HG03064 (cell line): ENCODE measurements at regions not wholly inside any gene's neighbourhood (a gene's known extent, or its start where the extent isn't known, plus 50 kb on each side); places are given as distances from the start of the nearest gene placed in this dataset.
"Not testable (repeated sequence)": the region's sequence is repeated elsewhere in the genome, so short reads cannot be mapped to it uniquely, and the experiment has no call there.

Experiments used
- ATAC-seq: cut with Tn5 transposase; IDR thresholded peaks from one replicate; pipeline ENCODE4 v1.9.1; 2021; ENCODE audit warnings: low read depth; ENCODE audit not compliant: unreplicated experiment

DNA sequence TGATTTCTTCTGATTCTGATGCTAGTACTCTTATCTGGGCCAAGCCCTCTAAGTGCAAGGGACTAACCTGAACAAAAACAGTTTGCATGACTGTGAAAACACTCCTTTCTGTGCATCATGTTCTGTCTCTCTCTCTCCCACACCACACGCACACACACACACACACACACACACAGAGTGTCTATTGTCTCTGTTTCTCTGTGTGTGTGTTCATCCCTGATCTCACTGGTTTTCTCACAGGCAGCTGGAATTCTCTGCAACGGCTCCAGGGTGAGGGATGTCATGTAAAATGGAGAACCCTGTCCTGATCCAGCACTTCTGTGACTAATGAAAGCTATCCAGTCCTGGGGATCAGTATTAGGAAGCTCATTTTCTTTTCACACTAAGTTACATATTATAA is 453.1 kb upstream of the RGMB start:
- no peak for ATAC-seq

DNA sequence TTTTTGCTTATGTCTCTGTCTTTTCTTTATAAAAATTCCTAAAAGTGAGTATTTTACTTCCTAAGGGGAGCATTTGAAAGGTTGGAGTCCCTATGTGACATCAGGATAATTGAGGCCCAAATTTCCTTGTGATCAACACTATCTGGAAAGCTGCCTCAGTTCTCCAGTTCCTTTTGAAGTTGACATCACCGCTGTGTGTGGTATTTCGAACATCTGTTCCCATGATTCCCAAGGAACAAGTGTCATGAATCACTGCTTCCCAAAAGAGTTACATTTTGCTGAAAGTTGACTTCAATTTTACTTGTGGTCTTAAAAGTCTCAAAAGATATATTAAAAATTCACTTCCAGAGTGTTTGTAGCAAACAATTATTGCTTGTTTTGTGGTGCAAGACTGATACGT is 452.1 kb upstream of the RGMB start:
- no peak for ATAC-seq

DNA sequence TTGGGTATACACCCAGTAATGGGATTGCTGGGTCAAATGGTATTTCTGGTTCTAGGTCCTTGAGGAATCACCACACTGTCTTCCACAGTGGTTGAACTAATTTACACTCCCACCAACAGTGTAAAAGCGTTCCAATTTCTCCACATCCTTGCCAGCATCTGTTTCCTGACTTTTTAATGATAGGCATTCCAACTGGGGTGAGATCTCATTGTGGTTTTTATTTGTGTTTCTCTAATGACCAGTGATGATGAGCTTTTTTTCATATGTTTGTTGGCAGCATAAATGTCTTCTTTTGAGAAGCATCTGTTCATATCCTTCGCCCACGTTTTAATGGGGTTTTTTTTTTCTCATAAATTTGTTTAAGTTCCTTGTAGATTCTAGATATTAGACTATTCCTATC is 448.3 kb upstream of the RGMB start:
- ATAC-seq: not testable (repeated sequence)

DNA sequence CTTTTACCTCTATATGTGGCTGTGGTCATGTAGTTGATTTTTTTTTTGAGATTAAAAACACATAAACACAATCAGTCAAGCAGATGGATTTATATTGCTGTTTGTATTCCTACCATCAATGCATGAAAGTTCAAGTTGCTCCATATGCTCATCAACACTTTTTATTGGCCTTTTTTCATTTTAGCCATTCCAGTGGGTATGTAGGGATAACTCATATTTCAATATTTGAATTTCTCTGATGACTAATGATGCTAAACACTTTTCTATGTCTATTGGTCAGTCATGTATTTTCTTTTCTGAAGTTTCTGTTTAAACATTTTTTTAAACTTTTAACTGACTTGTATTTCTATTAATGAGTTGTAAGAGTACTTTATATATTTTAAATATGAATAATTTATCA is 445.4 kb upstream of the RGMB start:
- ATAC-seq: no peak

DNA sequence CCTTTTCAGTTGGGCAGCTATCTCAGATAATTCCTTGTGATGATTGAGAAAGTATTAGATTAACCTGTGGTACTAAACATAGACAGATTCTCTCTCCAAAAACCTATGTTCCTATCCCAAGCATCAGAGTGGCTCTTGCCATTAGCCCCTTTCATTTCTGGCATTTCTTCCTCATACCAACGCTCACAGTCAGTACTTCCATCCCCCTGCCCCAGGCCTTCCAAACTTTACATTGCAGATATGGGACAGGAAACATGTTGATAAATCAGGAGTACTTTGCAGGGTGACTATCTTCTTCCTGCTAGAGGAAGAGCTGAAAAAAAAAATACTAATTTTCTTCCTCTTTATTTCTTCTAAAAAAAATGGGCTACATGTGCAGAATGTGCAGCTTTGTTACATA is 442.6 kb upstream of the RGMB start:
- ATAC-seq: no peak

DNA sequence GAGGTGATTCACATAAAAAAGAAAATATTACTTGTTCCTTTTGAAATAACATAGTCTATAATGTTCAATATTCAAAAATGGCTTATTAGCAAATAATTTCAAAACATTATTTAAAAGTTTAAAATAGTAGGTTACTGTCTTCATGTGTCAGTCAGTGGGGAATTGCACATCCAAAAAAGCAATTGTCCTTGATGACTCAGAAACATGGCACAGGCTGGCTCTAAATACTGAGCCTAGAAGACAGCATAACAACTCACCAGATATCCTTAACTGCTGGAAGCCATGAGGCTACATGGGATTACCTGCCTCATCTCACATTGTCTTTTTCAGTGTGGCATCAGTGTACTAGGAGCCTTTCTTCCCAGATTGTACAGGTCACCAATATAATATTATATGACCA is 439.5 kb upstream of the RGMB start:
- no peak for ATAC-seq

DNA sequence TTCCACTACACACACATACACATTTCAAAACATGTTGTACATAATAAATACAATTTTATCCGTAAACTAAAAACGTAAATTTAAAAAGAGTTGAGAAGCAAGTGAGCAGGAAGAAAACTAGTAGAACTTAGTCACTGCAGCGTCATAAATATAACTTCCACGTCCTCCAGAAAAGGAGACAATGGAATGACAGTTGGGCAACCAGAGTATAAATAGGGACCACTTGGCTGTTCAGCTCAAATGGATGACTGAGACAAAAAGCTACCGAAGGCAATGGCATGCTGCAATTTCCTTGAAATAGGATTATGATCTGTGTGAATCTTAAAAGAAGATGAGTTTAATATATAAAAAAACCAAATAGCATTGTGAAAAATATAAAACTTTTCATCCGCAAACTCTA is 438.5 kb upstream of the RGMB start:
- ATAC-seq: no peak

DNA sequence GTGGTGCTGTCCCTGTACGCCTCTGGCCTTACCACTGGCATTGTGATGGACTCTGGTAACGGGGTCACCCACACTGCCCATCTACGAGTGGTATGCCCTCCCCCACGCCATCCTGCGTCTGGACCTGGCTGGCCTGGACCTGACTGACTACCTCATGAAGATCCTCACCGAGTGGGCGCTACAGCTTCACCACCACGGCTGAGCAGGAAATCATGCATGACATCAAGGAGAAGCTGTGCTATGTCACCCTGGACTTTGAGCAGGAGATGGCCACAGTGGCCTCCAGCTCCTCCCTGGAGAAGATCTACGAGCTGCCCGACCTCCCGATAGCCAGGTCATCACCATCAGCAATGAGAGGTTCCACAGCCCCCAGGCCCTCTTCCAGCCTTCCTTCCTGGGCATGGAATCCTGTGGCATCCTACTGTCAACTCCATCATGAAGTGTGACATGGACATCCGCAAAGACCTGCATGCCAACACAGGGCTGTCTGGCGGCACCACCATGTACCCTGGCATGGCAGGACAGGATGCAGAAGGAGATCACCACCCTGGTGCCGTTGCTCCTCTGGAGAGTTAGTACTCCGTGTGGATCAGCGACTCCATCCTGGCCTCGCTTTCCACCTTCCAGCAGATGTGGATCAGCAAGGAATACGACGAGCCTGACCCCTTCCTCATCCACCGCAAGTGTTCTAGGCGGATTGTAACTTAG is 434.2 kb upstream of the RGMB start:
- no peak for ATAC-seq

DNA sequence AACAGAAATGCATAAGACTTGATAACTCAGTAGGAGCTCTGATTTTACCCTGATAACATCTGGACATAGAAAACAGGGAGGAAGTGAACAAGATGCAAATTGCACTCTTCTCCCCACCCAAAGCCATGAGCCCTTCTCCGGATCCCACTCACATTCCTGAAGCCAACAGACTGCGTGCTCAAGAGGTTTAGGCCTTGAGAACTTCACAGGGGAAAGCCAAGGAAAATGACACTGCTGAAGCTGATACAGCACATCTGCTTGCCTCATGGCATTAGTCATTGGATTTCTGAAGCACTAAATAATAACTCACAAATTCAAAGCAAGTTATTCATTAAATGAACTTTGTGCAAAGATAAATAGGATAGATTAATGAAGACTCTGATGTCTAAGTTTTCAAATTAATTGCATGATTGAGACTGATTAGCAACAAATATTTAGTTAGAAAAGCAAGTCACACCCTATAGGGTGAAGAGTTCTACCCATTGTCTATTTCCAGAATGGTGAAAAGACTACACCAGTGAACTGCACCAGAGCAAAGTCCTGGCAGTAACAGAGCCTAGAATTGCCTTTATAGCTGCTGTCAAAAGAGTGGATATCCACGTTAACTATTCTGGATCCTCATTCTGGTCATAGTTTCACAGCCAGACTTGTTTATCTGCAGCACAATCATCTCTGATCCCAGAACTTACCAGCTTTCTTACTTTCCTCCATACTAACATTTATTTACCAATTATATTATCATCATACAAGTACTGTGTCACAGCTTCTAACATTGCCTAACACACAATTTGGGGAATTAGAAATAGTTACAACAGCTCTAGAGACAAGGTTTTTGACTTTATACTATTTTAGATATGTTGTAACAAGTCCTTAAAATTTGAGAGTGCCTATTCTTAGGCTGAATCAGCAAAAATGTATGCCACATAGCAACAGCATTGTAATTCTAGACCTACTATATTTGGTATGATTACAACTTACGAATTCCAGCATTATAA is 432.1 kb upstream of the RGMB start:
- ATAC-seq: no peak

DNA sequence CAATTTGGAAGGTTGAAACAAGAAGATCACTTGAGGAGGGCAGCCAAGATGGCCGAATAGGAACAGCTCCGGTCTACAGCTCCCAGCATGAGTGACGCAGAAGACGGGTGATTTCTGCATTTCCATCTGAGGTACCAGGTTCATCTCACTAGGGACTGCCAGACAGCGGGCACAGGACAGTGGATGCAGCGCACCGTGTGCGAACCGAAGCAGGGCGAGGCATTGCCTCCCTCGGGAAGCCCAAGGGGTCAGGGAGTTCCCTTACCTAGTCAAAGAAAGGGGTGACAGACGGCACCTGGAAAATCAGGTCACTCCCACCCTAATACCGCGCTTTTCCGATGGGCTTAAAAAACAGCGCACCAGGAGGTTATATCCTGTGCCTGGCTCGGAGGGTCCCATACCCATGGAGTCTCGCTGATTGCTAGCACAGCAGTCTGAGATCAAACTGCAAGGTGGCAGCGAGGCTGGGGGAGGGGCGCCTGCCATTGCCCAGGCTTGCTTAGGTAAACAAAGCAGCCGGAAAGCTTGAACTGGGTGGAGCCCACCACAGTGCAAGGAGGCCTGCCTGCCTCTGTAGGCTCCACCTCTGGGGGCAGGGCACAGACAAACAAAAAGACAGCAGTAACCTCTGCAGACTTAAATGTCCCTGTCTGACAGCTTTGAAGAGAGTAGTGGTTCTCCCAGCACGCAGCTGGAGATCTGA is 430.4 kb upstream of the RGMB start:
- not testable (repeated sequence) for ATAC-seq

DNA sequence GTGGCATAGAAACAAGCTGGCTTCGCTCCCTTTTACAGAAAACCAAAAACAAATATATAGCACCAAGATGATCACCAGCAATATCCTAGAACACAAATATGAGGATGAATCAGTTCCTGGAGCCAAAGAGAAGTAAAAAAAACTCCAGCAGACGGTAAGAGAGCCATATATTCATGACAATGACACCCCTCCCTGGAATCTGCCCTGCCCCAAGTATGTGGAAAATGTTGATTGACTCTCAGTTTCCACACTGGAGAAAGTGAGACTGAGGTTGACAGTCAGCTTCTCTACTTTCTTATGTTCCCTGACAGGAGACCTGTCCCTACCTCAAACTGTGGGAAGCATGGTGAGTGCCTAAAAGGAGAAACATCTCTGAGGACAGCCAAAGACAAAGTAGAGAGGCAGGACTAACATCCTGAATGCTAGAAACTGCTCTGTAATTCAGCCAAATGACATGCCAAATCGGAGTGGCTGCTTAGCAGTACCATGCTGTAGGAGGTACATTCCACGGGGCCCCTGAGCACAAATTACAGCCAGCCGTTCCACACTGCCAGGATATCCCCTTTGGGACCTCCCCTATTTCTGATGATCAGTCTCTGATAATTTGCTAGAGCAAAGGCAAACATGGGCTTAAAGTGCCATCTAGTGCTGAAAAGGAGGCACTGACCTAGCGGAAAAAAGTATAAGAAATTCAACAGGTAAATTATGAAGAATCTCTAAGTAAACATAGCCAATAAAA is 424.0 kb upstream of the RGMB start:
- no peak for ATAC-seq

DNA sequence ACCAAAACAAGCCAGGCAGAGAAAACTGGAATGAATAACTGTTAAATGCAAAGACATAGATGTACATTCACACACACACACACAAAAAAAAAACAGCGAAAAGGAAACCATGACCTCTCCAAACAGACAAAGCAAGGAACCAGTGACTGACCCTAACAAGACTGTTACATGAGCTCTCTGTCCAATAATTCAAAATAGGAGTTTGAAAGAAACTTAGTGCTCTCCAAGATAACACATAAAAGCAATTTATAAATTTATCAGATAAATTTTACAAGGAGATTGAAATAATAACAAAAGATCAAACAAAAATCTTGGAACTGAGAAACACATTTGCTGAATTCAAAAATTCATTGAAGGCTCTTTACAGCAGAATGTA is 423.5 kb upstream of the RGMB start:
- no peak for ATAC-seq

DNA sequence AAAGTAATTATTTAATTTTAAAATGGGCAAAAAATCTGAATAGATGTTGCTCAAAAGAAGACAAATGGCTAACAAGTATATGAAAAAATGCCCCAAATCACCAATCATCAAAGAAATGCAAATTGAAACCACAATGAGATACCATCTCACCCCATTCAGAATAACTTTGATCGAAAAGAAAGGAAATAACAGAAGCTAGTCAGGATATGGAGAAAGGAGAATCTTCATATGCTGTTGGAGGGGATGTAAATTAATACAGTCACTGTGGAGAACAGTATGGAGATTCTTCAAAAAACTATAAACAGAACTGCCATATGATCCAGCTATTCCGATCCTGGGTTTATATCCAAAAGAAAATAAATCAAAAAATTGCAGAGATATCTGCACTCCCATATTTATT is 418.5 kb upstream of the RGMB start:
- ATAC-seq: no peak

DNA sequence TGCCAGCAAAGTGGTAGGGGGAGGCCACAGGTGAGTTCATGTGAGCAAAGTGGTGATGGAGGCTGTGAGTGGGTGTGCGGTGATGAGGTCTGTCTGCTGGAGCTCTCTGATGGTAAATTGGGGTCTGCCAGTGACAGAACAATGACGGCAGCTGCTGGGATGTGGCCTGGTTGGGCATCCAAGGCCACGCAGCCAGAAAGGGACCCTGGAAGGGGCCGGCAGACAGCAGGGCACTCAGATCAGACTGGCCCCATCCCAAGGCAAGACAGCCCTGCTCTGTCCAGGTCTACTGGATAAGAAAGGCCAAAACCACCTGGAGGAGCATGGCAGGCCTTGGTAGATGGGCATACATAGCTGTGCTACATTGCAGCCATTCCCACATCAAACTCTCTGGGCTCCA is 412.9 kb upstream of the RGMB start:
- no peak for ATAC-seq

DNA sequence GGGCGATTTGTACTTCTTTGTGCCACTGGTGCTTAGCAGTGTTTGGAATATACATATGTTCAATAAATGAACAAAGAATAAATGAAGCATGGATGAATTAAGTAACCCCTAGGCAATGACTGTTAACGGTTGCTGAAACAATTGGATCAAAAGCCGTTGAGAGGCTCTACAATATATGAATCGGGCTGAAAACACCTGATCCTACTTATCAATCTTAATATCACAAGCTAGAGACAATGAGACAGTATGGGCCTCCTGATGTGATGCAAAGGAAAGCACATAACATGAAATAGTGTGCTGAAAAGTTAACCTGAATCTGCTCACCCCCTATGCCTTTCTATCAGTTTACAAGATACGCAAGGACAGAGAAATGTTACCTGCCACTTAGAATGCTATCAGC is 410.3 kb upstream of the RGMB start:
- ATAC-seq: no peak

DNA sequence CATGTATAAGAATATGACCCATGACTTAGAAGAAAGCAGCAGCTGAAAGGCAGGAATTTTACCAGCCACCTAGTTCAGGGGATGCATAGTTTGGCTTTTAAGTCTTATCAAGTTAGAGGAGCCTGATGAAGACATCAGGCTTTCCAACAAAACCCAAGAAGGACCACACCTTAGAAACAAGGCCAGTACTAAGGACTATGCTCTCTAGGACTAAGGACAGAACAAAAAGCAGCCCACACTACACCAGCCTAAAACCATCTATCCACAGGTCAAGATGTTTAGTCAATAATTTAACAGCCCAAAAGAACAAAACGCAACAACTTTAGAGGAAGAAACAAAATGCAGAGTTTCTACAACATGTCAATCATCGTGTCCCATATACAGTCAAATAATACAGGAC is 408.9 kb upstream of the RGMB start:
- ATAC-seq: no peak

DNA sequence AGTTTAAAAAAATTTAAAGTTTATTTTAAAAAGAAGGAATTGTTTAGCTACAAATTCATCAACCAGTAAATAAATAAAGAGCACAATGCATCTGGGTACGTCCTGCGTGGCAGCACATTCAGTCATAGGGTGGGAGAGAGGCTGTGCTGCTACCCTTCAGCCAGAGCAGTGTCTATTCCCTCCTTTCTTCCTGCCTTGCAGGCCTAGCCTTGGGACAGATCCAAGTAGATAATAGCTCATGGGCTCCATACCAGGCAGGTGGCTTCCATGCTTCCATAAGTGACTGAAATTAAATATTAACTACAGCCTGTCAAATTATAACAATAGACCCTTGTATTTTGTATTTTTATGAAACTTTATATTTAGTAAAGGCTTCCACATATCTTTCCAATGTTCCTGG is 408.3 kb upstream of the RGMB start:
- ATAC-seq: no peak

DNA sequence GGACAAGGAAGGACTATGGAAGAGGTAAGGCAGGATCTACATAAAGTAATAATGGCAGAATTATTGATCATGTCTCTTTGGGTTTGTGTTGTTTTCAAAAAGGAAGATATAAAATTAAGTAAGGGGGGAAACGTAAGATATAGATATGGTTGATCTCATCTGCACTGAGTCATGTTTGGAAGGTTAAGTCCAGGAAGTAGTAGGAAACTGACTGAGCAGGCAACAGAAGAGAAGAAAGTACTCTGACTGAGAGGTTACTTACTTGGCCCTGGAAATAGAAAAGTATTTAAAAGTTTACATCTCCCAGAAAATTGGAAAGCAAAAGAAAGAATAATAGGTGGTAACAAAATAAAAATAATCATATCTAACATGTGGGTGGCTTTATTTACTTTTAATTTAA is 405.3 kb upstream of the RGMB start:
- no peak for ATAC-seq

DNA sequence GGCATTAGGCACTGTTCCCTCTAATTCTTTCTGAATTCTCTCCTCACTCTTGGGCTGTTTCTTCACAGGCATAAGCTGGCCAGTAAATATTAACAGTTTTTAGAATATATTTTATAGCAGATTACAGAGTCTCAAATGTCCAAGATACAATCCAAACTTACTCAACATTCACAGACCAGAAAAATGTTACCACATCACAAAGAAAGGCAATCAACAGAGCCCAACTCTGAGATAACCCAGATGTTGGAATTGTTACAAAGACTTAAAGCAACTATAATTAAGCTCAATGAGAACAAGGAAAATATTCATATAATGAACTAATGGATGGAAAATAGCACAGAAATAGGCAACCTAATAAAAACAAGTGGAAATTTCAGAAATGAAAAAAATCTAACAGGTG is 401.1 kb upstream of the RGMB start:
- ATAC-seq: no peak

DNA sequence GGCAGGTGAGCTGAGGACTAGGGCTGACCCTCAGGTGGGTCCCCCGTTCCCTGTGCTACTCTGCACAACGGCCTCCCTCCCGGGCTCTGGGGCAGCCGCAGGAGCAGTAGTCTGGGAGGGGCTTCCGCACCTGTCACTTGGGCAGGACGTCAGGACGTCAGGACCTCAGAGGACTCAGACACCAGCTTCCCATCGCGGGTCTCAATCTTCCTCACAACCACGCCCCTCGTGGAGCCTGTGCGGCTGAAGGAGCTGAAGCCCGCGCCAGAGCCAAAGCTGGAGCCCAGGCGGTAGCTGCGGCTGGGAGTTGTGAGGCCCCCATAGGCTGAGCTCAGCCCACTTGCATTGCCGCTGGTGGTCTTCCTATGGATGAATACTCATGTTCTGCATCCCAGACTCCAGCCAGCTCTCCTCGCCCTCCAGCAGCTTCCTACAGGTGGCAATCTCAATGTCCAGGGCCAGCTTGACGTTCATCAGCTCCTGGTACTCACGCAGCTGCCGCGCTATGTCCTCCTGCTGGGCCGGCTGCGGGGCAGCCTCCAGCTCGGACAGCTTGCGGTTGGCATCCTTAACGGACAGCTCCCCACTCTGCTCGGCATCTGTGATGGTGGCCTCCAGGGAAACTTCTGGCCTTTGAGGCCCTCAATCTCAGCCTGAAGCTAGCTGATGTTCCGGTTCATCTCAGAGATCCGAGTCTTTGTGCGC is 381.4 kb upstream of the RGMB start:
- ATAC-seq: no peak
